Prostate gland (tissue), 2 donors: ENCODE measurements at regions not wholly inside any gene's neighbourhood (a gene's known extent, or its start where the extent isn't known, plus 50 kb on each side); places are given as distances from the start of the nearest gene placed in this dataset.

Experiments
- CTCF ChIP-seq, 4 experiments: fragments of 200-600 bp in 2 of 4; fragments of 450-650 bp in 2 of 4; sonication (generic) in 2 of 4; IDR thresholded peaks; 1 replicate in 3 of 4; 2 replicates in 1 of 4; pipeline ENCODE4 v1.5.1; 2016 to 2019; ENCODE audit warnings: antibody characterized with exemption in 4 of 4, mild to moderate bottlenecking in 2 of 4, moderate library complexity in 2 of 4
- POLR2A ChIP-seq: fragments of 450-650 bp; IDR thresholded peaks from one replicate; pipeline ENCODE4 v1.6.1; 2016; ENCODE audit warnings: antibody characterized with exemption, mild to moderate bottlenecking
- POLR2AphosphoS5 ChIP-seq: sonication (generic); formaldehyde crosslinking; IDR thresholded peaks from one replicate; pipeline ENCODE4 v1.6.1; 2017; ENCODE audit warnings: antibody characterized with exemption

GRCh38 chr10:4264209-4264865 lies 479.3 kb upstream of the KLF6 start:
- no peak for TF ChIP-seq POLR2AphosphoS5
- no peak for TF ChIP-seq CTCF (IDR thresholded peaks at IDR 0.05)
- TF ChIP-seq POLR2A, result no peak
